ENCODE measurements at regions not wholly inside any gene's neighbourhood (a gene's known extent, or its start where the extent isn't known, plus 50 kb on each side); places are given as distances from the start of the nearest gene placed in this dataset.
"Not testable (repeated sequence)": the region's sequence is repeated elsewhere in the genome, so short reads cannot be mapped to it uniquely, and the experiment has no call there.

DNA sequence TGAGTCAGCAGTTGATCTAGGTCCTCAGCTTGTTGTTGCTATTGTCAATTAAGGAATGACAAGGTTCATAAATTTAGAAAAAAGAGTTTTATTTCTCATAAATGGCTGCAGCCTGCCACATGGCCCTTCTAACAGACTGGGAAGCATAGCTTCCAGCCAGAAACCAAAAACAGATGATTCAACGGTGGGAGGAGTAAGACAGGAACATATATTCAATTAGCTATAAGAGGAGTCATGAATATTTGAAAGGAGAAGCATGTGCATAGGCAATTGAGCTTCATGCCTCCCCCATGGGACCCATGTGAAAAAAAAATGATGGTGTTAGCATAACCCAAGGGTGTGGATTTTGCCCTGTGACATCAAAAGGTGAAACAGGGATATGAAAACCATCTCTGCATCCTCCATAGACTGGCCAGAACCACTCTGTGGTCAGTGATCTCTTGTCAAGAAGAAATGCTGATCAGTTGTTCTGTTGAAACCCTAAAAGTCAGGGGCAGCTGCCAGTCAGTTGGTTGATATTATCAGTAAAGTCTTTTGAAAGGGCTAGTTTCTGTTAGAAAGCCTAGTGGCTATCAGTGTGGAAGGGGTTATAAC, 296.5 kb upstream of the C1QTNF3 start:
- H3K9me3 Mint-ChIP-seq, H3K27ac Mint-ChIP-seq, ATAC-seq, DNase-seq, H3K4me1 Mint-ChIP-seq, H3K27me3 Mint-ChIP-seq, H3K4me3 Mint-ChIP-seq: not testable (repeated sequence)

DNA sequence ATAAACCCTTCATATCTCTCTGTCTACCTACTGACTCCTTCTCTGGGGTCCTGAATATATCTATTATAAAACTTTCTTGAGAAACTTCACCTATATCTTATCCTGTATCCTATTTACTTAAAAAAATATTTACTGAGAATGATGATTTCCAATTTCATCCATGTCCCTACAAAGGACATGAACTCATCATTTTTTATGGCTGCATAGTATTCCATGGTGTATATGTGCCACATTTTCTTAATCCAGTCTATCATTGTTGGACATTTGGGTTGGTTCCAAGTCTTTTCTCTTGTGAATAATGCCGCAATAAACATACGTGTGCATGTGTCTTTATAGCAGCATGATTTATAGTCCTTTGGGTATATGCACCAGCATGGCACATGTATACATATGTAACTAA, 301.7 kb upstream of the RAI14 start:
- not testable (repeated sequence) for ATAC-seq, H3K4me3 Mint-ChIP-seq, H3K27me3 Mint-ChIP-seq

DNA sequence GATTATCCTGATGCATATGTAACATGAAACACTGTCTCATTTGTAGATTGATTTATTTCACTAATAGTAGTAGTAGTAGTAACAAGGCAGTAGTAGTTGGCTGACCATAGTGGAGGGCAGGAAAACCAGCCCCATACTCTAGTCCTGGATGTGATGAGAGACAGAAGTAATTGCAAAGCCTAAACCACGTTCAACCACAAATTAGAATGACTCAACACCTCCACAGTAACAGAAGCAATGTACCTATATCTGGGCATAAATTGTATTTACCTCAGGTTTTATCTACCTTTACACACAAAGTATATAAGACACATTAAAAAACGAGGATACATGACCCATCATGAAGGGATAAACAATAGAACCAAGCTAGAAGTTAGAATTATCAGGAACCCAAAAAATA, 284.7 kb upstream of the RAI14 start:
- ATAC-seq, H3K9me3 Mint-ChIP-seq, H3K27ac Mint-ChIP-seq, H3K4me1 Mint-ChIP-seq, H3K4me3 Mint-ChIP-seq, H3K27me3 Mint-ChIP-seq, DNase-seq: not testable (repeated sequence)

More for the DNA sequence above, 301.7 kb upstream of the RAI14 start:
- H3K27ac Mint-ChIP-seq, DNase-seq, H3K9me3 Mint-ChIP-seq, H3K4me1 Mint-ChIP-seq: not testable (repeated sequence)

DNA sequence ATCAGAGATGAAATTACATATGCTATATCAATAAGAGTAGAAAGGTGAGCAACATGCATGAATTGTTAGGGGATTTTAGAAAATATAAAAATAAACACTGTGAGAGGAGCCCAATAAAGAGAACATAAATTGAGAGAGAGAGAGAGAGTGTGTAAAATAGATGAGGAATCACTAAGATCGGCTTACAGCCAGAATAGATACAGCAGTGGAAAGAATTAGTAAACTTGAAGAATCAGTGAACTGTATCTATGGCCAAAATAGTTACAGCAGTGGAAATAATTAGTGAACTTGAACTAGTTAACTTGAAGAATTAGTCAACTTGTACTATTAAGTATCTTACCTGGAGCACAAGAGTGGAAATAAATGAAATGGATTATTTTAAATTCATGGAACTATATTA, 284.3 kb upstream of the RAI14 start:
- not testable (repeated sequence) for H3K27ac Mint-ChIP-seq, H3K27me3 Mint-ChIP-seq, H3K4me3 Mint-ChIP-seq, DNase-seq, H3K9me3 Mint-ChIP-seq, ATAC-seq, H3K4me1 Mint-ChIP-seq

DNA sequence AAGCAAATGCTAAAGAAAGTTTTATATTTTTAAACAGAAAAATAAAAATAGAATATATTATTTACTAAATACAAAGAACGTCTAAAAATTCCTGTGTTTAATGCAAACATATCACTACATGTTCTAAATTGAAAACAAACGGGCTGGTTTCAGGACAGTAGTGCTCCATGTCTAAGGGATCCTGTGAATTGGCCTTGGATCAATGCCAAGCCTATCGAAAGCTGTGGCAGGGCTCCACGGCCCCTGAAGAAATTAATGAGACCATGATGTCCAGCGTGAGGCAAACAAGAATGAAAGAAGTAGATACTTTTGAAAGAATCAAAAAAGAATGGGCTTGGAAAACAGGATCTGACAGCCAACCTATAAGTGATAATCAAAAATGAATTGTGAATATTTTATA, 283.4 kb upstream of the RAI14 start:
- ATAC-seq, H3K27me3 Mint-ChIP-seq, DNase-seq, H3K9me3 Mint-ChIP-seq, H3K4me1 Mint-ChIP-seq, H3K27ac Mint-ChIP-seq, H3K4me3 Mint-ChIP-seq: not testable (repeated sequence)

DNA sequence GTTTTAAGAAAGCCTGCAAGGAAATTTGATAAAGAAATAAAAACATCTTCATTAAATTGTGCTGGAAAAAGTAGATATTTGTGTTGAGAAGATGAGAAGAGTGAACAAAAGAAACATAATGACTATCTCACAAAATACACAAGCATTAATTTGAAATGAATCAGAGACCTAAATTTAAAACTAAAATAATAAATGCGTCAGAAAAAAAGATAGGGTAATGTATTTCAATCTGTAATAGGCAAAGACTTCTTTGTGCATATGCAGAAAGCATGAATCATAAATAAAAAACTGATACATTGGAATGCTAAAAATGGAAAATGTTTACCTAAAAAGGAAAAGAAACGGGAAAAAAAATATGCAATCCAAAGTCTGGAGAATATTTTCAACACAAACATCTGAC, 278.5 kb upstream of the RAI14 start:
- H3K27ac Mint-ChIP-seq, H3K27me3 Mint-ChIP-seq, H3K4me3 Mint-ChIP-seq, H3K4me1 Mint-ChIP-seq, H3K9me3 Mint-ChIP-seq, ATAC-seq, DNase-seq: not testable (repeated sequence)

DNA sequence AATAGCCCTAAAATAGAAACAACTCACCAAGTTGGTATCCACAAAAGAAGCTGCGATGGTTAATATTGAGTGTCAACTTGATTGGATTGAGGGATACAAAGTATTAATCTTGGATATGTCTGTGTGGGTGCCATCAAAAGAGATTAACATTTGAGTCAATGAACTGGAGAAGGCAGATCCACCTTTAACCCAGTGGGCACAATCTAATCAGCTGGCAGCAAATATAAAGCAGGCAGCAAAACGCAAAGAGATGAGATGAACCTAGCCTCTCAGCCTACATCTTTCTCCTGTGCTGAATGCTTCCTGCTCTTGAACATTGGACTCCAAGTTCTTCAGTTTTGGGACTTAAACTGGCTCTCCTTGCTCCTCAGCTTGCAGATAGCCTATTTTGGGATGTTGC, 277.6 kb upstream of the RAI14 start:
- DNase-seq, H3K27ac Mint-ChIP-seq, H3K4me1 Mint-ChIP-seq, ATAC-seq, H3K27me3 Mint-ChIP-seq, H3K9me3 Mint-ChIP-seq, H3K4me3 Mint-ChIP-seq: not testable (repeated sequence)

DNA sequence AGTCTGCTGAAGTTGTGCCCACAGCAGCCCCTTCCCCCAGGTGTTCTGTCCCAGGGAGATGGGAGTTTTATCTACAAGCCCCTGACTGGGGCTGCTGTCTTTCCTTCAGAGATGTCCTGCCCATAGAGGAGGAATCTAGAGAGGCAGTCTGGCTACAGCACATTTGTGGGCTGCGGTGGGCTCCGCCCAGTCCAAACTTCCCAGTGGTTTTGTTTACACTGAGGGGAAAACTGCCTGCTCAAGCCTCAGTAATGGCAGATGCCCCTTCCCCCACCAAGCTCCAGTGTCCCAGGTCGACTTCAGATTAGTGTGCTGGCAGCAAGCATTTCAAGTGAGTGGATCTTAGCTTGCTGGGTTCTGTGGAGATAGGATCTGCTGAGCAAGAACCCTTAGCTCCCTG, 267.4 kb upstream of the RAI14 start:
- not testable (repeated sequence) for H3K4me3 Mint-ChIP-seq, DNase-seq, H3K27me3 Mint-ChIP-seq, H3K9me3 Mint-ChIP-seq, ATAC-seq, H3K27ac Mint-ChIP-seq, H3K4me1 Mint-ChIP-seq

DNA sequence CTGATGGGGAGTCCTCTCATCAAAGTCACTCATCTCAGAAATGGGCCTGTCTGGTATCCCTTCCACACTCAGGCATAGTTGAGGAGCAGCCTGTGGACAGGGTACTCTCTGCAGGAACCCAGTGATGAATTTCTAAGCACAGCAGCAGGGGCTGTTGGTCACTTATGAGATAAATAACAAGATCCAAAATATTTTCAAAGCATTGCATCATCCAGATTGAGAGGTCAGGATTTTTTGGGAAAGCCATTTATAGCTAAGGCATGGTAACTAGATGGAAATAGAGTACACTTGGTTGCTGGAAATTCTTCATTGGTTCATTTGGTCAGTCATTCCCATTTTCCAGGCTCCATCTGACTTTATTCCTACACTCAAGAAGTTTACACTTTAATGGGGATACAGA, 246.8 kb upstream of the RAI14 start:
- no peaks in the 10 kb centered on the region for H3K4me1 Mint-ChIP-seq
- DNase-seq (no peak), ATAC-seq (no peak)
- peaks cover 8% of the 10 kb centered on the region for H3K27me3 Mint-ChIP-seq
- H3K27ac Mint-ChIP-seq: no peak overlapping the region
- no peaks in the 10 kb centered on the region for H3K9me3 Mint-ChIP-seq
- H3K4me3 Mint-ChIP-seq: no peak overlapping the region

DNA sequence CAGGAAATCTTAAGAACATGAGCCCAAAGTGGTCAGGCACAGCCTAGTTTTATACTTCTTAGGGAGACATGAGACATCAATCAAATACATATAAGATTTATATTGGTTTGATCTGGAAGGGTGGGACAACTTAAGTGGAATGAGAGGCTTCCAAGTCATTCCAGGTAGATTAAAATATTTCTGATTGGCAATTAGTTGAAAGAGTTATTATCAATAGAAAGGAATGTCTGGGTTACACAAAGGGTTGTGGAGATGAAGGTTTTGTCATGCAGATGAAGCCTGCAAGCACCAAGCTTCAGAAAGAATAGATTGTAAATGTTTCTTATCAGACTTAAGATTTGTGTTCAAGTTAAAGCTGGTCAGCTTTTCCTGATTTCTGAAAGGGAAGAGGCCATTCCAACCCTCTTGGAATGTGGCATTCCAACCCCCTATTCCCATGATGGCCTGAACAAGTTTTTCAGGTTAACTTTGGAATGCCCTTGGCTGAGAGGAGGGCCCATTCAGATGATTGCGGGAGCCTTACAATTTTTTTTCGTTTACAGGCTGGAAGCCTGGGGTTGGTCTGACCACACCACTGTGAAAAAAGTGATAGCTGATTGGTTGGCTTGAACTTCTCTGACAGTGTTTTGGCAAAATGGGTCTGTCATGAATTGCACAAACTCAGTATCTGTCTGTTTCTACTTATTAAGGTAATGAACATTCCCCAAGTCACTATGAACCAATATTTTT, 245.6 kb upstream of the RAI14 start:
- H3K9me3 Mint-ChIP-seq: no peaks in the 10 kb centered on the region
- no peak overlapping the region for H3K4me3 Mint-ChIP-seq
- H3K27me3 Mint-ChIP-seq: peaks cover 11% of the 10 kb centered on the region
- peaks cover 4% of the 10 kb centered on the region for H3K4me1 Mint-ChIP-seq
- H3K27ac Mint-ChIP-seq: no peak overlapping the region
- DNase-seq (no peak), ATAC-seq (no peak)

DNA sequence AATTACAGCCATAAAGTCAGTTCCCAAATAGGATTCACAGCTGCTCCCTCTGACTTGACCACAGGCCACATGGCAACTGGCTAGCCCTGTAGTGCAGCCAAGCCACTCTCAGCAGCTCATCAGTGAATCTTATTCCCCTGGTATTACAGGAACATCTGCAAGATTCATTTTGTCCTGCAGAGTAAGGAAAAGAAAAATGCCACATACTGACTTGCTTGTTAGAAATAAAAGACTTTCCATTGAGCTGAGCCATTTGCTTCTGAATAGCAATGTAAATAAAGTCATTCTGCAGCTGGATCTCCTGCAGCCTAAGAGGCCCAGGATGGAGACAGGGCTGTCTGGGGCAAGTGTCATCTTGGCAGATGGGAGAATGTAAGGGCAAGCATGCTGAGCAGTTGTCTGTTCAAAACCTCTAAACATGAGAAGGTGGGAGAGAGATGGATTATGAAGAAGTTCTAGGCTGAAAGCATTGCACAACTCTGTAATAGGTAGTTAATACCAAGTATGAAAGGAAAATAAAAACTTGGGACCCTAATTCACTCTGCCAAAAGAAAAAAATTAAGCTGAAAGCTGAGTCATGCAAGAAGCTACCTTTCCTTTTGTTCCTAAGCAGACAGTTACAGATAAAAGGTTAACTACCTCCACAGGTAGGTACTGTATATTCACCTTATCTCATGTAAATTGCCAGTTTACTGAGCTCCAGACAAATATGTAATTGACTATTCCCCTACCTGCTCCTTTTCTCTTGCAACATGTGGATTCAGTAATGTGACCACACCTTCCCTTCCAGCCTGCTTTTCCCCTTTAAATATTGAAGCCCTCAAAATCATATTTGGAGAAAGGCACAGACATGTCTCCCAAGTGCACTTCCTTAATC, 244.4 kb upstream of the RAI14 start:
- Mint-ChIP-seq H3K9me3 (no peaks in the 10 kb centered on the region), H3K27me3 (peaks cover 15% of the 10 kb centered on the region), H3K4me1 (peaks cover 10% of the 10 kb centered on the region), H3K4me3 (no peak overlapping the region), H3K27ac (no peak overlapping the region)
- ATAC-seq (no peak), DNase-seq (no peak)

DNA sequence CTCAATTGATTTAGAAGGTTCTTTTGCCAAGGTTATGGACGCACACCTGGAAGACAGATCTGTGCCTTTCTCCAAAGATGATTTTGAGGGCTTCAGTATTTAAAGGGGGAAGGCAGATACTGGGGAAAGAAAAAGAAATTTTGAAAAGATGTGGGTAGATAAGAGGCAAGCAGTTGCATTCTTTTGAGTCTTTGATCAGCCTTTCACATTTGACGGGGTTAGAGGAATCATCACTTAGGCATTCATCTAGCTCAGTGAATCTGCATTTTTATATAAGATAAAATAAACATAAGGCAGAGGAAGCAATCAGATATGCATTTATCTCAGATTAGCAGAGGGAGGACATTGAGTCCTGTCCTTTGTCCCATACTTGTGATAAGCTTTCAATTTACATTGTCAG, 243.4 kb upstream of the RAI14 start:
- Mint-ChIP-seq H3K4me1 (peaks cover 10% of the 10 kb centered on the region), H3K27ac (no peak overlapping the region), H3K4me3 (no peak overlapping the region), H3K27me3 (peaks cover 15% of the 10 kb centered on the region), H3K9me3 (no peaks in the 10 kb centered on the region)
- no peak for DNase-seq
- ATAC-seq: no peak

DNA sequence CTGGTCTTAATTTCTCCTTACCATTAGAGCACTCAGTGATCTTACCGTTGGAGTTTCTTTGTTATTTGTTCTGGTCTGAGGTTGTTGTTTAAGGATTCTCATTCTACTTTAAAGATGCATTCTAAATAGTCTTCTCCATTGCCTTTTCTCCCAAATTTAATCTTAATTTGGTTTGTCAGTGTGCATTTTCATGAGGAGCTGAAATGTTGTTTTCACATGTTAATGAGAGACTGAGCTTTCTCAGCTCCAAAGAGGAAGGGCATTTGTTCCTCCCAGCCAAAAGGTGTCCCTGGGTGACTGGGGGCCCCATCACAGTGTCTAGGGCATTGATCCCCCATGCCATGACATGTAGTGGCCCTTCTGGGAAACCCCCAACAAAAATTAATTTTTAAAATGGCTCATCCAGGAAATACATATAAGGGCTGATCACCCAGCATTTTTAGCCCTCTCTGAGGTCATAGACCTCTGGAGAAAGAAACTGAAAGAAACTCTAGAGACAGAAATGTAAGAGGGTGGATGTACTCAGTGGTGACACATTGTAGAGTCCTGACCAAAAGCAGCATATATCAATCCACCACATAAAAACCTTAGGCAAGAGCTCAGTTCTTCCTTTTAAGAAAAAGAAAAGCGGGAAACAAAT, 240.4 kb upstream of the RAI14 start:
- peak; percentile 99 for ATAC-seq
- peak overlapping the region; percentile 21 to 51 for H3K4me3 Mint-ChIP-seq

DNA sequence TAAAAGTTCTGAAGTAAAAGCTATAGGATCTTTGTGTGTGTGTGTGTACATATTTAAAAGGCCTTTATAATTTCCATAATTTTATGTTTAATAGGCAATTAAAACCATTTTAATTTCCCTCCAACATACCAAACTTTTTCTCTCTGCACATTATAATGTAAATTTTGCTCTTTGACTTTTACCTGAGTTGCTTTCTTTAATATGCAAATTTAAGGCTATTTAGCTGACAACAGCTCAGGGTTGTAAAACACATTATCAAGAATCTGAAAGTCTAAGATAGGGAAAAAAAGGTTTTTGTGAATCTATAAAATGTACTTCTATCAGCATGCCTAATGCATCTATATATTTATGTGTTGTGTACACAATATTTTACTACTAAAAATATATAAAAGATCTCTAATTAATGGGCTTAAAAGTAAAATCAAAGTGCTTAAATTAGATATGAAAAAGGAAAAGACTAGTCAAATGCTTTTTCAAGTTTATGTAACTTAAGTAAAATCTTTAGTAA, 239.6 kb upstream of the RAI14 start:
- H3K9me3 Mint-ChIP-seq: no peaks in the 10 kb centered on the region
- peaks cover 15% of the 10 kb centered on the region for H3K27me3 Mint-ChIP-seq
- no peak overlapping the region for H3K27ac Mint-ChIP-seq
- peaks cover 10% of the 10 kb centered on the region for H3K4me1 Mint-ChIP-seq
- no peak overlapping the region for H3K4me3 Mint-ChIP-seq
- no peak for DNase-seq
- ATAC-seq: no peak

More for the DNA sequence above, 240.4 kb upstream of the RAI14 start:
- Mint-ChIP-seq H3K27ac (peak overlapping the region; percentile 82 to 86), H3K9me3 (no peaks in the 10 kb centered on the region), H3K4me1 (peaks cover 10% of the 10 kb centered on the region), H3K27me3 (peaks cover 15% of the 10 kb centered on the region)
- DNase-seq: peak; percentile 12 to 14

DNA sequence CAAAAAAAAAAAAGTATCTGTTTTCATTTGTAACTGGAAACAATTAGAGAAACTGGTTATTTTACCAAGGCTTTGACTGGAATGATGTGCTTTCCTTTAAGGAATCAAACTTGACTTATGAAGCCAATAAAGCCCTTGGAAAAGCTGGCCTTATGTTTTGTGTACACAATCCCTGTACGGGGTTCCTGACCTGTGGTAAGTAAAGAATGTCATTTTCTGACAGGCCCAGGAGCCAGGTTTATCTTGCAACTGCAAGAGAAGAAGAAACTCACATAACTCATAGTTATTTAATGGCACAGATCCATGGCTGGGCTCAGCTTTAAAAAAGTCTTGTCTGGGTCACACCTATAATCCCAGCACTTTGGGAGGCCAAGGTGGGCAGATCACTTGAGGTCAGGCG, 235.9 kb upstream of the RAI14 start:
- DNase-seq, H3K4me3 Mint-ChIP-seq, H3K9me3 Mint-ChIP-seq, H3K27ac Mint-ChIP-seq, ATAC-seq, H3K27me3 Mint-ChIP-seq: not testable (repeated sequence)
- H3K4me1 Mint-ChIP-seq: peaks cover 10% of the 10 kb centered on the region

All from stimulated activated naive CD8-positive, alpha-beta T cell treated with anti-CD3 and anti-CD28 coated beads, Interleukin-15, amount 100 ng/mL, for 72 hours (primary cell).